CD4-positive, CD25-positive, alpha-beta regulatory T cell (primary cell): ENCODE measurements at regions not wholly inside any gene's neighbourhood (a gene's known extent, or its start where the extent isn't known, plus 50 kb on each side); places are given as distances from the start of the nearest gene placed in this dataset.
"Not testable (repeated sequence)": the region's sequence is repeated elsewhere in the genome, so short reads cannot be mapped to it uniquely, and the experiment has no call there.

ENCODE experiments used
- ATAC-seq, 2 donors: fragments of 150-1000 bp; cut with Tn5 transposase; one replicate each; pipeline ENCODE4 v1.10.0; 2021; ENCODE audit warnings: low read depth in 2 of 2, moderate number of reproducible peaks in 2 of 2, moderate library complexity in 1 of 2
- DNase-seq, 3 donors: peaks; one replicate each; pipeline versions ENCODE4 v3.0.0 to v3.0.0-alpha.2; 2012 to 2022; ENCODE audit warnings: mixed read lengths in 1 of 3
- H3K27ac ChIP-seq: one replicate; pipeline ENCODE4 v1.7.0; 2013; ENCODE audit warnings: mild to moderate bottlenecking, low read length; ENCODE audit not compliant: insufficient read depth, poor library complexity, severe bottlenecking
- H3K27me3 ChIP-seq: one replicate; pipeline ENCODE4 v1.7.0; 2013; ENCODE audit warnings: low read length; ENCODE audit not compliant: control insufficient read depth, insufficient read depth
- H3K36me3 ChIP-seq: one replicate; pipeline ENCODE4 v1.7.0; 2013; ENCODE audit warnings: mild to moderate bottlenecking, low read length, moderate library complexity; ENCODE audit not compliant: control insufficient read depth, insufficient read depth
- H3K4me1 ChIP-seq: 2 replicates; pipeline ENCODE4 v1.7.0; 2013; ENCODE audit warnings: mild to moderate bottlenecking, low read length; ENCODE audit not compliant: insufficient read depth, control insufficient read depth, poor library complexity, severe bottlenecking
- H3K4me3 ChIP-seq: one replicate; pipeline ENCODE4 v1.7.0; 2013; ENCODE audit warnings: low read depth, mild to moderate bottlenecking, low read length, moderate library complexity
- H3K9me3 ChIP-seq, 2 experiments: 1 replicate in 1 of 2; 2 replicates in 1 of 2; pipeline ENCODE4 v1.7.0; 2013; ENCODE audit warnings: low read length in 2 of 2, mild to moderate bottlenecking in 1 of 2, moderate library complexity in 1 of 2; ENCODE audit not compliant: control insufficient read depth in 2 of 2
- H3K27ac Mint-ChIP-seq, 3 donors: one replicate each; pipeline ENCODE4 v1.8.0; 2020 to 2022; ENCODE audit warnings: mild to moderate bottlenecking in 3 of 3, mixed read lengths in 3 of 3, moderate library complexity in 2 of 3
- H3K27me3 Mint-ChIP-seq: one replicate; pipeline ENCODE4 v1.8.0; 2022; ENCODE audit warnings: mild to moderate bottlenecking, mixed read lengths
- H3K36me3 Mint-ChIP-seq: one replicate; pipeline ENCODE4 v1.8.0; 2020; ENCODE audit warnings: mixed read lengths
- H3K4me1 Mint-ChIP-seq, 4 donors: one replicate each; pipeline ENCODE4 v1.8.0; 2020 to 2022; ENCODE audit warnings: mixed read lengths in 4 of 4, mild to moderate bottlenecking in 1 of 4
- H3K4me3 Mint-ChIP-seq, 4 donors: one replicate each; pipeline ENCODE4 v1.8.0; 2020 to 2022; ENCODE audit warnings: mild to moderate bottlenecking in 4 of 4, mixed read lengths in 4 of 4, moderate library complexity in 3 of 4
- H3K9me3 Mint-ChIP-seq, 7 donors: one replicate each; pipeline ENCODE4 v1.8.0; 2020 to 2022; ENCODE audit warnings: mixed read lengths in 7 of 7, mild to moderate bottlenecking in 3 of 7, moderate library complexity in 2 of 7

- H3K4me3 ChIP-seq, H3K4me3 Mint-ChIP-seq, H3K36me3 Mint-ChIP-seq, H3K4me1 ChIP-seq, H3K27ac ChIP-seq, DNase-seq, H3K27ac Mint-ChIP-seq, ATAC-seq, H3K9me3 Mint-ChIP-seq, H3K9me3 ChIP-seq, H3K36me3 ChIP-seq, H3K27me3 ChIP-seq, H3K4me1 Mint-ChIP-seq: not testable (repeated sequence)
- H3K27me3 Mint-ChIP-seq, result peaks cover 22% of the 10 kb centered on the region
Observed at GRCh38 chr4:102397056-102397455, 51.8 kb upstream of the SLC39A8 start.

DNA sequence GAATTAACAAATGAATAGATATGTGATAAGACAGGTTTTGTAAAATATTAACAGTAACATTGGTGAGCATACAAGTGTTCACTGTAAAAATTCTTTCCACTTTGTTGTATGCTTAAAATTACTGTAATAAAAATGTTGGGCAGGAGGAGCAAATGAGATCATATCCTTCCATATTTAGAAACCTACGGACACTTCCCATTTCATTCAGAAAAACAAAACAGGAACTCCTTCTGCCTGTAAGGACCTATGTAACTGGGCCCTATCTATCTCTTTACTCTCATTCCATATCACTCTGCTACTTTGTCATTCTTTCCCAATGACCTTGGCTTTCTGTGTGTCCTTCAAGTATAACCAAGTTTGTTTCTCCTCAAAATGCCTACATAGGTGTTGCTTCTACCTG is 53.7 kb upstream of the SLC39A8 start:
- Histone ChIP-seq H3K4me3 (no peak overlapping the region), H3K4me1 (no peaks in the 10 kb centered on the region), H3K36me3 (no peaks in the 10 kb centered on the region), H3K27ac (no peak overlapping the region), H3K27me3 (no peaks in the 10 kb centered on the region), H3K9me3 (no peaks in the 10 kb centered on the region)
- Mint-ChIP-seq H3K36me3 (no peaks in the 10 kb centered on the region), H3K27ac (no peak overlapping the region), H3K4me3 (no peak overlapping the region), H3K9me3 (peaks cover 0 to 3% (median 0%) of the 10 kb centered on the region in 7 donors), H3K27me3 (peaks cover 15% of the 10 kb centered on the region), H3K4me1 (no peaks in the 10 kb centered on the region)
- DNase-seq (no peak), ATAC-seq (no peak)

GRCh38 chr4:102400898-102401297 is 55.6 kb upstream of the SLC39A8 start:
- no peaks in the 10 kb centered on the region for H3K9me3 ChIP-seq
- H3K4me3 ChIP-seq, result no peak overlapping the region
- Mint-ChIP-seq H3K4me1 (no peaks in the 10 kb centered on the region), H3K27me3 (peaks cover 20% of the 10 kb centered on the region), H3K36me3 (no peaks in the 10 kb centered on the region), H3K4me3 (no peak overlapping the region), H3K9me3 (peaks cover 0 to 2% (median 0%) of the 10 kb centered on the region in 7 donors), H3K27ac (no peak overlapping the region)
- H3K27ac ChIP-seq, result no peak overlapping the region
- no peak for ATAC-seq
- H3K36me3 ChIP-seq, result no peaks in the 10 kb centered on the region
- no peak for DNase-seq
- H3K27me3 ChIP-seq, result no peaks in the 10 kb centered on the region
- no peaks in the 10 kb centered on the region for H3K4me1 ChIP-seq

- Histone ChIP-seq H3K27ac (no peak overlapping the region), H3K4me3 (no peak overlapping the region), H3K9me3 (no peaks in the 10 kb centered on the region), H3K36me3 (no peaks in the 10 kb centered on the region), H3K27me3 (no peaks in the 10 kb centered on the region), H3K4me1 (no peaks in the 10 kb centered on the region)
- H3K9me3 Mint-ChIP-seq, result peaks cover 0 to 1% (median 0%) of the 10 kb centered on the region in 7 donors
- no peaks in the 10 kb centered on the region for H3K4me1 Mint-ChIP-seq
- DNase-seq (no peak), ATAC-seq (no peak)
- no peak overlapping the region for H3K27ac Mint-ChIP-seq
- H3K36me3 Mint-ChIP-seq, result no peaks in the 10 kb centered on the region
- H3K4me3 Mint-ChIP-seq, result no peak overlapping the region
- peaks cover 20% of the 10 kb centered on the region for H3K27me3 Mint-ChIP-seq
Observed at GRCh38 chr4:102402223-102402622, 56.9 kb upstream of the SLC39A8 start.

GRCh38 chr4:102403116-102403515 is 57.8 kb upstream of the SLC39A8 start:
- H3K27ac ChIP-seq, result no peak overlapping the region
- no peak overlapping the region for H3K4me3 ChIP-seq
- Mint-ChIP-seq H3K36me3 (no peaks in the 10 kb centered on the region), H3K4me3 (no peak overlapping the region), H3K9me3 (peaks cover 0 to 1% (median 0%) of the 10 kb centered on the region in 7 donors), H3K4me1 (no peaks in the 10 kb centered on the region), H3K27ac (no peak overlapping the region), H3K27me3 (peaks cover 16% of the 10 kb centered on the region)
- DNase-seq, result no peak
- no peaks in the 10 kb centered on the region for H3K36me3 ChIP-seq
- H3K4me1 ChIP-seq, result no peaks in the 10 kb centered on the region
- no peaks in the 10 kb centered on the region for H3K27me3 ChIP-seq
- ATAC-seq, result no peak
- no peaks in the 10 kb centered on the region for H3K9me3 ChIP-seq

DNA sequence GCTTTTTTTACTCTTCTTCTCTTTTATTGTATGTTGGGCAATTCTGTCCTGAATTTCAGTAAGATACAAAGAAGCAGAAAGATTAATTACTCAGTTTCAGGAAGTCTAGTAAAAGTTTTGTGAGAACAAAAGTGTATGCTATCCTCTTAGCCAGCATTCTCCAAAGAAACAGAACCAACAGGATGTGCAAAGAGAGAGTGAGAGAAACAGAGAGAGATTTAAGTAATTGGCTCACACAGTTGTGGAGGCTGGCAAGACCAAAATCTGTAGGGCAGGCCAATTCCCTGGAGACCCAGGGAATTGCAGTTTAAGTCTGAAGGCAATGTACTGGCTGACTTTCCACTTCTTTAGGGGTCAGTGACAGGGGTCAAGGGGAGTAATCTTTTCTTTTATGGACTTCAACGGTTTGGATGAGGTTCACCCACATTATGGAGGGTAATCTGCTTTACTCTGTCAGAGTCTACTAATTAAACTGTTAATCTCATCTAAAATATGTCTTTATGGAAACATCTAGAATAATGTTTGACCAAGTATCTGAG is 59.2 kb upstream of the SLC39A8 start:
- Histone ChIP-seq H3K4me3 (no peak overlapping the region), H3K36me3 (no peaks in the 10 kb centered on the region), H3K27me3 (no peaks in the 10 kb centered on the region), H3K4me1 (no peaks in the 10 kb centered on the region), H3K9me3 (no peaks in the 10 kb centered on the region), H3K27ac (no peak overlapping the region)
- H3K9me3 Mint-ChIP-seq, result peaks cover 0 to 1% (median 0%) of the 10 kb centered on the region in 7 donors
- no peak overlapping the region for H3K4me3 Mint-ChIP-seq
- H3K27me3 Mint-ChIP-seq, result peaks cover 16% of the 10 kb centered on the region
- DNase-seq, result no peak
- H3K4me1 Mint-ChIP-seq, result no peaks in the 10 kb centered on the region
- no peak for ATAC-seq
- no peaks in the 10 kb centered on the region for H3K36me3 Mint-ChIP-seq
- H3K27ac Mint-ChIP-seq, result no peak overlapping the region

- Histone ChIP-seq H3K9me3 (no peaks in the 10 kb centered on the region), H3K36me3 (no peaks in the 10 kb centered on the region), H3K4me1 (no peaks in the 10 kb centered on the region), H3K27me3 (no peaks in the 10 kb centered on the region), H3K4me3 (no peak overlapping the region), H3K27ac (no peak overlapping the region)
- Mint-ChIP-seq H3K36me3 (no peaks in the 10 kb centered on the region), H3K27ac (no peak overlapping the region), H3K4me3 (no peak overlapping the region), H3K9me3 (peaks cover 0 to 1% (median 0%) of the 10 kb centered on the region in 7 donors), H3K27me3 (peaks cover 11% of the 10 kb centered on the region), H3K4me1 (no peaks in the 10 kb centered on the region)
- ATAC-seq (no peak), DNase-seq (no peak)
Observed at GRCh38 chr4:102405821-102406401, 60.6 kb upstream of the SLC39A8 start.

DNA sequence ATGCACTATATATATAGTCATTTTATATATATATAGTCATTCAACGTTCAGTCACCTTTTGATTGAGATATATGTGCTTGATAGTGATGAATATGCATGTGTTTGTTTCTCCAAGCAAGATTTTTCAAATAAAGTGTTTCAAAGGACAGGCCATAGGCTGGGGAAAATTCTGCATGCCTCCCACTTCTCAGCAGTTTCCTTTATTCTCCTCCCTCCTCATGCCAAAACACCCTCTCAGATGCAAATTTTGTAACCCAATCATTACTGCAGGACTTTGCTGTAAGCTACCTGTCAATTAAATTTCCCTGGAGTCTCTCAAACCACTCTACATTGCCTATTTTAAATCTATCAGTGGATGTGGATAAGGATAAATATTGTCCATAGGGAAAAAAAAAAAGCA is 65.6 kb upstream of the SLC39A8 start:
- not testable (repeated sequence) for H3K4me1 ChIP-seq, H3K4me3 ChIP-seq, H3K9me3 Mint-ChIP-seq, H3K4me3 Mint-ChIP-seq, H3K36me3 ChIP-seq, H3K36me3 Mint-ChIP-seq, DNase-seq, H3K9me3 ChIP-seq, H3K27ac ChIP-seq, H3K27me3 ChIP-seq, H3K27me3 Mint-ChIP-seq, H3K27ac Mint-ChIP-seq, H3K4me1 Mint-ChIP-seq, ATAC-seq
